GM13976 (cell line): ENCODE measurements at regions not wholly inside any gene's neighbourhood (a gene's known extent, or its start where the extent isn't known, plus 50 kb on each side); places are given as distances from the start of the nearest gene placed in this dataset.

Experiments used
- DNase-seq: peaks from one replicate; pipeline ENCODE4 v3.0.0; 2012; ENCODE audit warnings: low spot score
- in situ Hi-C: fragments of 300-500 bp; cut with MboI; formaldehyde crosslinking; loops from one replicate; pipeline ENCODE4 v1.12.0; 2022; ENCODE audit warnings: low sequenced_read_pairs, mixed read lengths, inconsistent platforms; ENCODE audit not compliant: unreplicated experiment
- TF ChIP-seq, protein P1 (sequence below): IDR thresholded peaks from 2 replicates; pipeline ENCODE4 v1.5.1; 2012; ENCODE audit warnings: borderline replicate concordance, mild to moderate bottlenecking; ENCODE audit not compliant: insufficient read depth; ENCODE audit errors: extremely low read depth, missing control alignments, control extremely low read depth

DNA sequence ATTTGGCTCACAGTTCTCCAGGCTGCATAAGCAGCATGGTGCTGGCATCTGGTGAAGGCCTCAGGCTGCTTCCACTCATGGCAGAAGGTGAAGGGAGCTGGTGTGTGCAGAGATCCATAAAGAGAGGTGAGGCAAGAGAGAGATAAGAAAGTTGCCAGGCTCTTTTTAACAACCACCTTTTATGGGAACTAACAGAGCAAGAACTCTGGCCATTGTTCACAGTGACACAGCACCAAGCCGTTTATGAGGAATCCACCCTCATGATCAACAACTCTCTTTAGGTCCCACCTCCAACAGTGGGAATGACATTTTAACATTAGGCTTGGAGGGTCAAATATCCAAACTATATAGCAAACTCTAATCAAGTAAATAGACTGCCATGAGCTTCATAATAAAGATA is 557.2 kb upstream of the SUCLG2 start:
- in situ Hi-C loops = no loop called here
- DNase-seq = no peak
- TF ChIP-seq, protein P1, sequence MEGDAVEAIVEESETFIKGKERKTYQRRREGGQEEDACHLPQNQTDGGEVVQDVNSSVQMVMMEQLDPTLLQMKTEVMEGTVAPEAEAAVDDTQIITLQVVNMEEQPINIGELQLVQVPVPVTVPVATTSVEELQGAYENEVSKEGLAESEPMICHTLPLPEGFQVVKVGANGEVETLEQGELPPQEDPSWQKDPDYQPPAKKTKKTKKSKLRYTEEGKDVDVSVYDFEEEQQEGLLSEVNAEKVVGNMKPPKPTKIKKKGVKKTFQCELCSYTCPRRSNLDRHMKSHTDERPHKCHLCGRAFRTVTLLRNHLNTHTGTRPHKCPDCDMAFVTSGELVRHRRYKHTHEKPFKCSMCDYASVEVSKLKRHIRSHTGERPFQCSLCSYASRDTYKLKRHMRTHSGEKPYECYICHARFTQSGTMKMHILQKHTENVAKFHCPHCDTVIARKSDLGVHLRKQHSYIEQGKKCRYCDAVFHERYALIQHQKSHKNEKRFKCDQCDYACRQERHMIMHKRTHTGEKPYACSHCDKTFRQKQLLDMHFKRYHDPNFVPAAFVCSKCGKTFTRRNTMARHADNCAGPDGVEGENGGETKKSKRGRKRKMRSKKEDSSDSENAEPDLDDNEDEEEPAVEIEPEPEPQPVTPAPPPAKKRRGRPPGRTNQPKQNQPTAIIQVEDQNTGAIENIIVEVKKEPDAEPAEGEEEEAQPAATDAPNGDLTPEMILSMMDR = no peak

- no peak for DNase-seq
- in situ Hi-C loops = no loop called here
- TF ChIP-seq, protein P1 = no peak
Observed at GRCh38 chr3:68210635-68211034, 556.2 kb upstream of the SUCLG2 start.

DNA sequence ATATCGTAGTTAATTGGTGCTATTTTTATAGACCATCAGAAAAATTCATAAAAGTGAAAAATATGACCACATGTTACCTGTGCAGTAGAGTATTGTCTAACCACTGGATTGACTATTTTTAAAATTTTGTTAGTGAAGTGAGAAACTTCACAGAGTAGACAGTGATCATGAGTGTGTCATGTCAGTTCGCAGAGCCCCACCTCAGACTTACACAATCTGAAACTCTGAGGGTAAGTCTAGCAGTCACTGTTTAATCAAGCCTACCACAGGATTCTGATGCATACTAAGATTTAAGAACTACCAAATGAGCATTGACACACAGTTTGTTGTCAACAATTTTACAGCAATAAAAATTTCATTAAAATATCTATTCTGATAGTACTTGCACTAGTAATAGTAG is 552.9 kb upstream of the SUCLG2 start:
- in situ Hi-C loops = no loop called here
- TF ChIP-seq, protein P1 = no peak
- DNase-seq = no peak

- in situ Hi-C loops = no loop called here
- TF ChIP-seq, protein P1 = peak; percentile 3
- DNase-seq = no peak
Observed at GRCh38 chr3:68206524-68207117, 552.2 kb upstream of the SUCLG2 start.

GRCh38 chr3:68186733-68187132 is 532.3 kb upstream of the SUCLG2 start:
- in situ Hi-C loops = no loop called here
- no peak for DNase-seq
- TF ChIP-seq, protein P1 = no peak

DNA sequence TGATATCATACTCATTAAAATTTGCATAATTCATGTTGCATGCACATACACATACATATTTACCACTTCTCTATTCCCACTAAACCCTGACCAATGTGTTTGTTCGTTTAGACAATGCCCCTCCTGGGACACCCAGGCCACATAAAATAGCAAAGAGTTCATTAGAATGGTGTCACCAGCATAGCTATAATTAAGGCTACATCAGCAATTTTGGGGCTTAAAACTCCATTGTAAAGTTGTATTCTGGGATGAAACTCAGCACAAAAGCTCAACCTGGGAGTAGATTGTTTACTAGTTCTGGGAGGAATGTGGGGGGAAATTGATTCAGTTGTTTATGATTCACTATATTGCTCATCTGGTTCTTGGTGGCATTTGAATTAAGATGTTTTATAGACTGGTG is 522.2 kb upstream of the SUCLG2 start:
- in situ Hi-C loops = no loop called here
- DNase-seq = no peak
- TF ChIP-seq, protein P1 = no peak
